ENCODE measurements at regions not wholly inside any gene's neighbourhood (a gene's known extent, or its start where the extent isn't known, plus 50 kb on each side); places are given as distances from the start of the nearest gene placed in this dataset.
"Not testable (repeated sequence)": the region's sequence is repeated elsewhere in the genome, so short reads cannot be mapped to it uniquely, and the experiment has no call there.

DNA sequence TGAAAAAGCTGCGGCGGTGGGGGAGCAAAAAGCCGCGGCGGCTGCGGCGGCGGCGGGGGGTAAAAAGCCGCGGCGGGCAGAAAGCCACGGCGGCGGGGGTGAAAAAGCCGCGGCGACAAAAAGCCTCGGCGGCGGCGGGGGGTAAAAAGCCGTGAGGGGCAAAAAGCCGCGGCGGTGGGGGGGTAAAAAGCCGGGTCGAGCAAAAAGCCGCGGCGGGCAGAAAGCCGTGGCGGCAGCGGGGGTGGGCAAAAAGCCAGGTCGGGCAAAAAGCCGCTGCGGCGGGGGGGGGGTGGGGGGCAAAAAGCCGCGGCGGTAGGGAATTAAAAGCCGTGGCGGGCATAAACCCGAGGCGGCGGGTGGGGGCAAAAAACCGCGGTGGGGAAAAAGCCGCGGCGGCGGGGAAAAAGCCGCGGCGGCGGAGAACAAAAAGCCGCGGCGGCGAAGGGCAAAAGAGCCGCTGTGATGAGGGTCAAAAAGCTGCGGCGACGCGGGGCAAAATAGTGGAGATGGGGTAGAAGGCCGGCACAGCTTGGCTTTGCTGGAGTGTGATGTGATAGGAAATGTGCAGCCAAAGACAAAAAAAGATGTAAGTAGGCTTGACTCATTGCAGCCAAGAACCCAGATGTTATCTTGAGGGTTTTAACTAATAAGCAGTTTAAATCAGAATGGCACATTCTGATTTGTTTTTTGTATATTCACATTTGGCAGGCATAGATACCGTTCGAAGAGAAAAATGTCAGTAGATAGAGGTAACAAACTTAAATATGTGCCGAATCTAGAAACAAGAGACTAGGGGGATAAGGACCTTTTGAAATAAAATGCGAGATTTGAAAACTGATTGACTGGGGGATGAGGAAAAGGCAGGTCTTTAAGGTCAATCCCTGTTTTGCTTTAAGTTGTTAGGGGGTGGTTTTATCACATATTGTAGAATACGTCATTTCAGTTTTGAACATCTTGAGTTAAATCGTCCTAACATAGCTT, 509.9 kb downstream of the FOXD4L5 start:
- TF ChIP-seq, protein P1, sequence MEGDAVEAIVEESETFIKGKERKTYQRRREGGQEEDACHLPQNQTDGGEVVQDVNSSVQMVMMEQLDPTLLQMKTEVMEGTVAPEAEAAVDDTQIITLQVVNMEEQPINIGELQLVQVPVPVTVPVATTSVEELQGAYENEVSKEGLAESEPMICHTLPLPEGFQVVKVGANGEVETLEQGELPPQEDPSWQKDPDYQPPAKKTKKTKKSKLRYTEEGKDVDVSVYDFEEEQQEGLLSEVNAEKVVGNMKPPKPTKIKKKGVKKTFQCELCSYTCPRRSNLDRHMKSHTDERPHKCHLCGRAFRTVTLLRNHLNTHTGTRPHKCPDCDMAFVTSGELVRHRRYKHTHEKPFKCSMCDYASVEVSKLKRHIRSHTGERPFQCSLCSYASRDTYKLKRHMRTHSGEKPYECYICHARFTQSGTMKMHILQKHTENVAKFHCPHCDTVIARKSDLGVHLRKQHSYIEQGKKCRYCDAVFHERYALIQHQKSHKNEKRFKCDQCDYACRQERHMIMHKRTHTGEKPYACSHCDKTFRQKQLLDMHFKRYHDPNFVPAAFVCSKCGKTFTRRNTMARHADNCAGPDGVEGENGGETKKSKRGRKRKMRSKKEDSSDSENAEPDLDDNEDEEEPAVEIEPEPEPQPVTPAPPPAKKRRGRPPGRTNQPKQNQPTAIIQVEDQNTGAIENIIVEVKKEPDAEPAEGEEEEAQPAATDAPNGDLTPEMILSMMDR (conservative IDR thresholded peaks at IDR 0.05 in 1 of 2, IDR thresholded peaks at IDR 0.05 in 1 of 2; ENCODE audit: low read depth in 1 of 2, low read length in 2 of 2): not testable (repeated sequence)
- TF ChIP-seq EZH2 (IDR thresholded peaks at IDR 0.05; ENCODE audit: low read length, missing control alignments): peak; percentile 58
